SU-DHL-6 (cell line): ENCODE measurements at regions not wholly inside any gene's neighbourhood (a gene's known extent, or its start where the extent isn't known, plus 50 kb on each side); places are given as distances from the start of the nearest gene placed in this dataset.

ENCODE experiments used
- CTCF ChIP-seq: fragments of 200-600 bp; sonication (generic); IDR thresholded peaks from one replicate; pipeline ENCODE4 v1.5.1; 2017; ENCODE audit warnings: antibody characterized with exemption, mild to moderate bottlenecking, low read length, moderate library complexity; ENCODE audit not compliant: insufficient read depth, poor library complexity, severe bottlenecking
- EZH2phosphoT487 ChIP-seq: fragments of 200-600 bp; sonication (generic), shearing (Covaris generic); conservative IDR thresholded peaks from 2 replicates; pipeline ENCODE4 v1.6.1; 2018; ENCODE audit warnings: mild to moderate bottlenecking, antibody characterized with exemption, low read length, moderate library complexity, mixed read lengths

- TF ChIP-seq CTCF: no peak
- no peak for TF ChIP-seq EZH2phosphoT487
These were observed 288.4 kb downstream of the DAD1 start for GRCh38 chr14:22300646-22301045.
